ENCODE measurements at regions not wholly inside any gene's neighbourhood (a gene's known extent, or its start where the extent isn't known, plus 50 kb on each side); places are given as distances from the start of the nearest gene placed in this dataset.

DNA sequence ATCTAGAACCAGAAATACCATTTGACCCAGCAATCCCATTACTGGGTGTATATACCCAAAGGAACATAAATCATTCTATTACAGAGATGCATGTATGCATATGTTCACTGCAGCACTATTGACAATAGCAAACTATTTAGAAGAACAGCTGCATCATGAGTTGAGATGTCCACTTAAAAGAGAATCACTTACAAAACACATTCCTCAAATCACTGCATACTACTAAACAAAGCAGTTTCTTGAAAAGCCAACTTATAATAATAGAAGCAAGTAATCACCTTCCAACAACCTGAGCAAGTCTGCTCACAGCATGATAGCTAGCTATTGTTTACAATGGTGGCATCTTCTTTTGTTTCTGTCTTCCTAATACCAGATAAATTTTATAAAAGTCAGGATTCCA, 454.7 kb upstream of the ADAMTS9 start (continued):
- TF ChIP-seq RB1 (IDR thresholded peaks at IDR 0.05; ENCODE audit: borderline replicate concordance) (no peak), RBBP5 (conservative IDR thresholded peaks at IDR 0.05) (no peak), BRCA1 (IDR thresholded peaks at IDR 0.05; ENCODE audit: low read depth, low read length) (no peak), STAT3 (IDR thresholded peaks at IDR 0.05; ENCODE audit: low read depth, low read length) (no peak), CBX5 (IDR thresholded peaks at IDR 0.05; ENCODE audit: low read depth) (no peak), RCOR1 (conservative IDR thresholded peaks at IDR 0.05; ENCODE audit: low read depth, low read length) (no peak), ZNF217 (IDR thresholded peaks at IDR 0.05) (no peak), SIN3A (IDR thresholded peaks at IDR 0.05; ENCODE audit: low read depth, low read length) (no peak), SUPT20H (IDR thresholded peaks at IDR 0.05; ENCODE audit: borderline replicate concordance, control insufficient read depth, low read depth, low read length) (no peak), MEF2B (IDR thresholded peaks at IDR 0.05; ENCODE audit: partially characterized antibody, poor library complexity, severe bottlenecking) (no peak)
- TF ChIP-seq, protein P1, sequence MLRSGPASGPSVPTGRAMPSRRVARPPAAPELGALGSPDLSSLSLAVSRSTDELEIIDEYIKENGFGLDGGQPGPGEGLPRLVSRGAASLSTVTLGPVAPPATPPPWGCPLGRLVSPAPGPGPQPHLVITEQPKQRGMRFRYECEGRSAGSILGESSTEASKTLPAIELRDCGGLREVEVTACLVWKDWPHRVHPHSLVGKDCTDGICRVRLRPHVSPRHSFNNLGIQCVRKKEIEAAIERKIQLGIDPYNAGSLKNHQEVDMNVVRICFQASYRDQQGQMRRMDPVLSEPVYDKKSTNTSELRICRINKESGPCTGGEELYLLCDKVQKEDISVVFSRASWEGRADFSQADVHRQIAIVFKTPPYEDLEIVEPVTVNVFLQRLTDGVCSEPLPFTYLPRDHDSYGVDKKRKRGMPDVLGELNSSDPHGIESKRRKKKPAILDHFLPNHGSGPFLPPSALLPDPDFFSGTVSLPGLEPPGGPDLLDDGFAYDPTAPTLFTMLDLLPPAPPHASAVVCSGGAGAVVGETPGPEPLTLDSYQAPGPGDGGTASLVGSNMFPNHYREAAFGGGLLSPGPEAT (IDR thresholded peaks at IDR 0.05; ENCODE audit: low read depth), result no peak
- TF ChIP-seq, protein P2, sequence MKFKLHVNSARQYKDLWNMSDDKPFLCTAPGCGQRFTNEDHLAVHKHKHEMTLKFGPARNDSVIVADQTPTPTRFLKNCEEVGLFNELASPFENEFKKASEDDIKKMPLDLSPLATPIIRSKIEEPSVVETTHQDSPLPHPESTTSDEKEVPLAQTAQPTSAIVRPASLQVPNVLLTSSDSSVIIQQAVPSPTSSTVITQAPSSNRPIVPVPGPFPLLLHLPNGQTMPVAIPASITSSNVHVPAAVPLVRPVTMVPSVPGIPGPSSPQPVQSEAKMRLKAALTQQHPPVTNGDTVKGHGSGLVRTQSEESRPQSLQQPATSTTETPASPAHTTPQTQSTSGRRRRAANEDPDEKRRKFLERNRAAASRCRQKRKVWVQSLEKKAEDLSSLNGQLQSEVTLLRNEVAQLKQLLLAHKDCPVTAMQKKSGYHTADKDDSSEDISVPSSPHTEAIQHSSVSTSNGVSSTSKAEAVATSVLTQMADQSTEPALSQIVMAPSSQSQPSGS (IDR thresholded peaks at IDR 0.05; ENCODE audit: low read length), result no peak

DNA sequence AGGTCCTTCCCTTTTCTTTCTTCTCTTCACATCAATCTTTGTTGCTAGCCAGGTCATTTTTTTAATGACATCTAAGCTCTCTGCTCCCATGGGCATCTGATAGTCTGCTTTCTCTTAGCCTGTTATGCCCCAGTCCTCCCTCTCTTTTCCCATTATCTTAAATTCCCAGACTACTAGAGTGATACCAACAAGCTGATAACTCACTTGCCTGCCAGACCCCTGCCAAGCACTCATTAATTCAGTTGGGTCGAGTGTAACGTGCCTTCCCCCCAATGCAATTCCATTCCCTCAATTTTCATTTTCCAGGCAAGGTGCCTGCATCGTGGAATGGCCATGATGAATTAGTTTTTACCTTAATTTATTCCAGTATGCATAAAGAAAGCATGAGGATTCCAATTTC, 450.8 kb upstream of the ADAMTS9 start:
- intact Hi-C loops (cut with micrococcal nuclease; ENCODE audit: unreplicated experiment), result no loop called here
- Histone ChIP-seq H3K4me1 (ENCODE audit: control insufficient read depth, insufficient read depth, low read length) (no peaks in the 10 kb centered on the region), H2AFZ (ENCODE audit: control insufficient read depth, low read depth, low read length) (no peak overlapping the region), H3K27ac (ENCODE audit: control insufficient read depth, insufficient read depth) (no peak overlapping the region), H3K4me2 (ENCODE audit: control insufficient read depth, insufficient read depth) (no peak overlapping the region), H3K4me3 (no peak overlapping the region), H3K36me3 (ENCODE audit: control insufficient read depth in 2 of 2, insufficient read depth in 2 of 2, low read length in 1 of 2) (no peaks in the 10 kb centered on the region), H3K27me3 (replicated peaks in 1 of 2; ENCODE audit: control insufficient read depth in 2 of 2, insufficient read depth in 2 of 2, low read length in 1 of 2) (no peaks in the 10 kb centered on the region), H3K9me3 (replicated peaks; ENCODE audit: control insufficient read depth, insufficient read depth, low read length) (no peaks in the 10 kb centered on the region), H3K9ac (ENCODE audit: control insufficient read depth, insufficient read depth, low read length) (no peak overlapping the region), H3K79me2 (ENCODE audit: control insufficient read depth, insufficient read depth, low read length) (no peaks in the 10 kb centered on the region), H4K20me1 (ENCODE audit: control insufficient read depth, insufficient read depth) (no peaks in the 10 kb centered on the region)
- DNase-seq (ENCODE audit: low read depth, low spot score), result no peak
- ChIA-PET SMC1A (ENCODE audit: uncharacterized antibody, unreplicated experiment) (no interaction called here), RAD21 (ENCODE audit: unreplicated experiment) (no interaction called here), POLR2A (no interaction called here), CTCF (no interaction called here)
- no peak for ATAC-seq
- no peak for FAIRE-seq
- BruUV-seq (replicated peaks), result no TSS peak
- whole genome bisulfite sequencing (ENCODE audit: insufficient coverage, insufficient replicate concordance, low lambda C conversion rate, missing lambda C conversion rate), result 23% methylated on average over 3 of the region's 3 CpGs
- in situ Hi-C loops (cut with MboI), result no loop called here
- TF ChIP-seq ETV6 (conservative IDR thresholded peaks at IDR 0.05 in 1 of 2, IDR thresholded peaks at IDR 0.05 in 1 of 2; ENCODE audit: borderline replicate concordance in 1 of 2, low read depth in 1 of 2) (no peak), ZNF384 (IDR thresholded peaks at IDR 0.05; ENCODE audit: borderline replicate concordance, low read depth, low read length) (no peak), SIN3A (IDR thresholded peaks at IDR 0.05; ENCODE audit: low read depth, low read length) (no peak), SMAD5 (IDR thresholded peaks at IDR 0.05; ENCODE audit: low read depth) (no peak), GATAD2B (conservative IDR thresholded peaks at IDR 0.05; ENCODE audit: low read depth) (no peak), ZNF622 (IDR thresholded peaks at IDR 0.05) (no peak)
- TF ChIP-seq, protein P3, sequence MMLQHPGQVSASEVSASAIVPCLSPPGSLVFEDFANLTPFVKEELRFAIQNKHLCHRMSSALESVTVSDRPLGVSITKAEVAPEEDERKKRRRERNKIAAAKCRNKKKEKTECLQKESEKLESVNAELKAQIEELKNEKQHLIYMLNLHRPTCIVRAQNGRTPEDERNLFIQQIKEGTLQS (IDR thresholded peaks at IDR 0.05; ENCODE audit: borderline replicate concordance, extremely low read depth, low read depth, low read length), result no peak
- TF ChIP-seq, protein P4, sequence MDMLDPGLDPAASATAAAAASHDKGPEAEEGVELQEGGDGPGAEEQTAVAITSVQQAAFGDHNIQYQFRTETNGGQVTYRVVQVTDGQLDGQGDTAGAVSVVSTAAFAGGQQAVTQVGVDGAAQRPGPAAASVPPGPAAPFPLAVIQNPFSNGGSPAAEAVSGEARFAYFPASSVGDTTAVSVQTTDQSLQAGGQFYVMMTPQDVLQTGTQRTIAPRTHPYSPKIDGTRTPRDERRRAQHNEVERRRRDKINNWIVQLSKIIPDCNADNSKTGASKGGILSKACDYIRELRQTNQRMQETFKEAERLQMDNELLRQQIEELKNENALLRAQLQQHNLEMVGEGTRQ (IDR thresholded peaks at IDR 0.05; ENCODE audit: borderline replicate concordance, low read depth, low read length), result no peak
- TF ChIP-seq, protein P5, sequence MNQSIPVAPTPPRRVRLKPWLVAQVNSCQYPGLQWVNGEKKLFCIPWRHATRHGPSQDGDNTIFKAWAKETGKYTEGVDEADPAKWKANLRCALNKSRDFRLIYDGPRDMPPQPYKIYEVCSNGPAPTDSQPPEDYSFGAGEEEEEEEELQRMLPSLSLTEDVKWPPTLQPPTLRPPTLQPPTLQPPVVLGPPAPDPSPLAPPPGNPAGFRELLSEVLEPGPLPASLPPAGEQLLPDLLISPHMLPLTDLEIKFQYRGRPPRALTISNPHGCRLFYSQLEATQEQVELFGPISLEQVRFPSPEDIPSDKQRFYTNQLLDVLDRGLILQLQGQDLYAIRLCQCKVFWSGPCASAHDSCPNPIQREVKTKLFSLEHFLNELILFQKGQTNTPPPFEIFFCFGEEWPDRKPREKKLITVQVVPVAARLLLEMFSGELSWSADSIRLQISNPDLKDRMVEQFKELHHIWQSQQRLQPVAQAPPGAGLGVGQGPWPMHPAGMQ (IDR thresholded peaks at IDR 0.05; ENCODE audit: borderline replicate concordance), result no peak

Measured in GM12878 (cell line).